Activated naive CD4-positive, alpha-beta T cell treated with anti-CD3 and anti-CD28 coated beads, Interleukin-2, amount 50 U/mL, for 72 hours (primary cell): ENCODE measurements at regions not wholly inside any gene's neighbourhood (a gene's known extent, or its start where the extent isn't known, plus 50 kb on each side); places are given as distances from the start of the nearest gene placed in this dataset.
"Not testable (repeated sequence)": the region's sequence is repeated elsewhere in the genome, so short reads cannot be mapped to it uniquely, and the experiment has no call there.

Experiments used
- ATAC-seq, 2 donors: fragments of 150-1000 bp; cut with Tn5 transposase; 2 replicates each; pipeline ENCODE4 v1.10.0; 2021; ENCODE audit warnings: mild to moderate bottlenecking in 2 of 2, moderate library complexity in 2 of 2
- DNase-seq, 2 donors: peaks; one replicate each; pipeline ENCODE4 v3.0.0; 2021 to 2022; ENCODE audit warnings: low spot score in 2 of 2
- H3K27ac Mint-ChIP-seq, 2 donors: one replicate each; pipeline ENCODE4 v1.8.0; 2022; ENCODE audit warnings: mild to moderate bottlenecking in 2 of 2, mixed read lengths in 2 of 2
- H3K36me3 Mint-ChIP-seq, 2 donors: one replicate each; pipeline ENCODE4 v1.8.0; 2022; ENCODE audit warnings: mixed read lengths in 2 of 2
- H3K9me3 Mint-ChIP-seq, 2 donors: one replicate each; pipeline ENCODE4 v1.8.0; 2022; ENCODE audit warnings: mixed read lengths in 2 of 2

DNA sequence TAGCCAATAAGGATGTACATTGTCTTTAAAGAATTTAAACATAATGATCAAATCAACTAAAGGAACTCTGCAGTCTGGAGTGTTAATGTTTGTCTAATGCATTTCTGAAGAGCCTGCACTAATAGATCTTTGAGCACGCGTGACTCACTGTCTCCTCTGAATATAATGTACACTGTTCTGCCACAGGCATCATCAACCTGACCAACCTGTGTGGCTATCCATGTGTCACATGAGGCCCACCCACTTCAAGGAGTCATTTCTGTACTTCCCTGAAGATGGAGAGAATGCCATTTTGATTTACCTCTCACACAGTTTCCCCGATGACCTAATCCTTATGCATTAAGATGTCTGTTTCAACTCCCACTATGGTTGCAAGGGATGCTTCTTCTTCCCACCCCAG lies 434.0 kb upstream of the SPHKAP start:
- H3K27ac Mint-ChIP-seq, result no peak overlapping the region
- no peak for DNase-seq

DNA sequence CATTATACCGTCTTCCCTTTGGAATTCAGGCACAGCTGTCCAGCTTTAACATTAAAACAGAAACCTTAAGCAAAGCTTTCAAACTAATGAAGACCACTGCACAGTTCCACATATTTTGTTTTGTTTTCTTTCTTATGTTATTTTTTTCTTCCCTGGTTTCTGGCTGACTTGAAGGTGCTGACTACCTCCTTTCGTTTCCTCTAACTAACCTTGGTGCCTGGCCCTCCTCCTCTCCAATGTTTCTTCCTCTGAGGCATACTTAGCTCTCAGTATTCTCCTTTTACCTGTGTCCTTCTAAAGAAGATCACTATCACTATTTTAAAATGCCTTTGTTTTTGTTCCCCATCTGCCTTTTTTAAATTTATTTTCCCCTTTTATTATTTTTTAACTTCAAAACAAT lies 433.3 kb upstream of the SPHKAP start:
- no peaks in the 10 kb centered on the region for H3K36me3 Mint-ChIP-seq
- DNase-seq (no peak), ATAC-seq (no peak)
- peak overlapping the region in 1 of 2 donors; percentile 17 for H3K27ac Mint-ChIP-seq
- H3K9me3 Mint-ChIP-seq, result peaks cover 3 to 10% of the 10 kb centered on the region in 2 donors

More for the DNA sequence above, 434.0 kb upstream of the SPHKAP start:
- Mint-ChIP-seq H3K36me3 (no peaks in the 10 kb centered on the region), H3K9me3 (peaks cover 5 to 10% of the 10 kb centered on the region in 2 donors)
- peak in 1 of 2 donors; percentile 26 for ATAC-seq

DNA sequence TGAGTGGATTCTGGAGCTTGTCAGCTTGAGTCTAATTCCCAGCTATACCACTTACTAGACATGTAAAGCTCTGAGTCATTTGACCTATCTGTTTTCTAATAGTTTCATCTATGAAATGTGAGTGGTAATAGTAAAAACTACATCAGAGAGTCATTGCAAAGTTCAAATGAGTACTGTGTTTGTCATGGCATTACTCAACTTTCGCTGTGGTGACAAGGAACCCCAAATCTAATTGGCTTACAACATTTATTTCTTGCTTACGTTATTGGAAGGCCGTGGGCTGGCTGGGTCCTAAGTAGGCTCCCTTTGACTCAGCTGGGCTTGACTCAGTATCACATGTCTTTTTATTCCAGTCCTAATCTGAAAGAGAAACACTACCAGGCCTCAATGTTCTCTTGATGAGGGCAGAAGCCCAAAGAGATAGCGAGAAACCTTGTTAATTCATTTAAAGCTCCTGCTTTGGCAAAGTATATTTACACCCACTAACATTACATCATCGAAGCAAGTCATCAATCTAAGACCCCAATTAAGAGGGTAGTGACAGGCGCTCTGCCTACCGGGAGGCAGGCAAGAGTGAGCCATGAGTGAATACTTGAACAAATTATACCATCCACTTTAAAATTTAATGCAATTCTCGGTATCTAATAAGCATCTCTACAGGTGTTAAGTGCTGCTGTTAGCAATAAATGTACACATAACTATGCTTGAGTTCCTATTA lies 431.8 kb upstream of the SPHKAP start:
- H3K9me3 Mint-ChIP-seq, result peaks cover 3 to 10% of the 10 kb centered on the region in 2 donors
- DNase-seq, result no peak
- peak in 1 of 2 donors; percentile 86 for ATAC-seq
- no peak overlapping the region for H3K27ac Mint-ChIP-seq
- H3K36me3 Mint-ChIP-seq, result no peaks in the 10 kb centered on the region

DNA sequence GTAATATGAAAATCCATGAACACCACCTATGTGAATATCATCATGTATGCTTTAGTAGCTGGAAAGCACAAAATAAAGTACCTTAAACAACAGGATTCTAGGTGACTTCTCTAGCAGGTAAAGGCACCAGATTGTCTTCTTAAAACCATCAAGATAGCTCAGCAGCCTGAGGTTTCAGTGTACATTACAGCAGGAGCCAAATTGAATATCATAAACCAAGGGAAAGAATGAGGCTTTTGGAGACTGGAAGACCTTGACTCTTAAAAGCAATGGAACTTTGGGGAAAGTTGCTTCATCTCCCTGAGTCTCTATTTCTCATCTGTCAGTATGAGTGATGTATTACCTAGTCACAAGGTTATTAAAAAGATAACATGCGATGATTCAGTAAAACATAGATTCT lies 429.7 kb upstream of the SPHKAP start:
- H3K36me3 Mint-ChIP-seq, result no peaks in the 10 kb centered on the region
- ATAC-seq, result no peak
- no peak overlapping the region for H3K27ac Mint-ChIP-seq
- peaks cover 3 to 7% of the 10 kb centered on the region in 2 donors for H3K9me3 Mint-ChIP-seq
- no peak for DNase-seq

DNA sequence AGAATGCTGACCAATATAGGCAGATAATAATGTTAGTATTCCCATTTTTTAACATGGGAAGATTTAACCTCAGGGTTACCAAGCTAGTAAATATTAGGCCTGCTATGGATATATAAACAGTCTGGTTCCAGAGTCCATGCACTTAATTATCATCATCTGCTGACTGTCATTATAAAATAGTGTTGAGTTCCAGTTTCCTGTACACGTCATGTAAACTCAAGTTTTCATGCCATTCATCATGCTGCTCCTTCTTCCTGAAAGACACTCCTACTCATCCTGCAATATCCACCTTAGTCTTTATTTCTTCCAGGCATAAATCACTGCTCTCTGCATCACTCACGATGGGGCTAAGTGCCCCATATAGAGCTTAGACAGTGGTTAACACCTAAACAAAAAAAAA lies 420.8 kb upstream of the SPHKAP start:
- ATAC-seq, result no peak
- Mint-ChIP-seq H3K9me3 (peaks cover 0 to 6% of the 10 kb centered on the region in 2 donors), H3K36me3 (no peaks in the 10 kb centered on the region), H3K27ac (no peak overlapping the region)
- no peak for DNase-seq

DNA sequence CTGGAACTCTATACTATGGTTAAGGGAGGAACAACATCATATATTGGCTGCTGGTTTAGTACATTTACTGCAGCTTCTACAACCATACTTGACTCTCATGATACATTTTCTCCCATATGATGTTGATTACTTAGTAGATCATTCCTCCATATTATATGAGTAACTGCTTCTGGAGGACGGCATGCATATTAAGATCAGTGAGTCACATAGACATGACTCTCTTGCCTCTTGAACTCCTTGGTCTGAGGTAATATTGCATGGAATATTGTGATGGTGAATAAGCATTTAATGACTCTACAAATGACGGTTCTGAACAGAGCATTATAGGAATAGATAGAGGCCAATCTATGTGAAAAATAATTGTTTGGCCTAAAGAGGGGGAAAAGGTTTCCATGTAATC lies 418.8 kb upstream of the SPHKAP start:
- H3K36me3 Mint-ChIP-seq, result no peaks in the 10 kb centered on the region
- DNase-seq (no peak), ATAC-seq (no peak)
- peaks cover 0 to 6% of the 10 kb centered on the region in 2 donors for H3K9me3 Mint-ChIP-seq
- H3K27ac Mint-ChIP-seq, result no peak overlapping the region

DNA sequence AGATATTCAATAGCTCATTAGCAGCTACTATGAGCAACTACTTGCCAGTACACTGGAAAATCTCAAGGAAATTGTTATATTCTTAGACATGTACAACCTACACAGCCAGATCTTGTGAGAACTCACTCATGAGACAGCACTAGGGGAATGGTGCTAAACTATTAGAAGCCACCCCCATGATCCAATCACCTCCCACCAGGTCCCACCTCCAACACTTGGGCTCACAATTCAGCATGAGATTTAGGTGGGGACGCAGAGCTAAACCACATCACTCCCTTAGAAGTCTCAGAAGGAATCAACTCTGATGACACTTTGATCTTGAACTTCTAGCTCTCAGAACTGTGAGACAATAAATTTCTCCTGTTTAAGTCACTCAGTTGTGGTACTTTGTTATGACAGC lies 418.3 kb upstream of the SPHKAP start:
- no peak for ATAC-seq

DNA sequence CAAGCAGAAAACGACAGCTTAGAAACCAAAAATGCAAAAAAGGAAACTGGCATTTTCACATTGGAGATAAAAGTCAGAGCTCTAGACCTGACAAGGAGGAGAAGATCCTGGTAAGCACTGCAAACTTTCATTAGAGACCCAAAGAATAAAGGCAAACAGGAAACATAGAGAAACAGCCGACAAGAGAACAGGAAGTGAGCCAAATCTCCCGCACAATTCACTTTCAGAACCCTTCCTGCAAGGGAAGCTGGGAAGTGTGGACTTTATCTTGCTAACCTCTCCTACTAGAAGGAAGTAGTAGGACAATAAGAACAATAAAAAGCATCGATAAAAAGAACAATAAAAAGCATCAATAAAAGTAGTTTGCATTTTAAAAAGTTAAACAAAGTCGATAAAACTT lies 417.8 kb upstream of the SPHKAP start:
- H3K36me3 Mint-ChIP-seq, result no peaks in the 10 kb centered on the region
- no peak overlapping the region for H3K27ac Mint-ChIP-seq
- DNase-seq, result no peak
- H3K9me3 Mint-ChIP-seq, result peaks cover 0 to 12% of the 10 kb centered on the region in 2 donors
- no peak for ATAC-seq

More for the DNA sequence above, 418.3 kb upstream of the SPHKAP start:
- no peak for DNase-seq
- Mint-ChIP-seq H3K36me3 (no peaks in the 10 kb centered on the region), H3K27ac (no peak overlapping the region), H3K9me3 (peaks cover 0 to 11% of the 10 kb centered on the region in 2 donors)

DNA sequence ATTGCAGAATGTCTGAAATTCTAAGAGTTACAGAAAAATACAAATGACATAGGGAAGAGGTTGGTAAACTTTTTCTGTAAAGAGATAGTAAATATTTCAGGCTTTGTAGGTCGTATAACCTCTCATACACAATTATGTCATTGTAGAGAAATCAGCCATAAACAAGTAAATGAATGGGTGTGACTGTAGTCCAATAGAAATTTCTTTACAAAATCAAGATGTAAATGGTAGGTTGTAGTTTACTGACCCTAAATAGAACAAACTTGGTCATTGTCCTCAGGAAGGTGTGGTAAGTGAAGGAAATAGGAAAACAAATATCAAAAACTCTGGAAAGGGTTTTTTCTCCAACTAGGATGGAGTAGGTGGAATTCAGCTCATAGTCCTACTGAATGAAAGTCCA lies 415.5 kb upstream of the SPHKAP start:
- ATAC-seq (no peak), DNase-seq (no peak)
- Mint-ChIP-seq H3K36me3 (no peaks in the 10 kb centered on the region), H3K9me3 (peaks cover 0 to 12% of the 10 kb centered on the region in 2 donors), H3K27ac (no peak overlapping the region)

DNA sequence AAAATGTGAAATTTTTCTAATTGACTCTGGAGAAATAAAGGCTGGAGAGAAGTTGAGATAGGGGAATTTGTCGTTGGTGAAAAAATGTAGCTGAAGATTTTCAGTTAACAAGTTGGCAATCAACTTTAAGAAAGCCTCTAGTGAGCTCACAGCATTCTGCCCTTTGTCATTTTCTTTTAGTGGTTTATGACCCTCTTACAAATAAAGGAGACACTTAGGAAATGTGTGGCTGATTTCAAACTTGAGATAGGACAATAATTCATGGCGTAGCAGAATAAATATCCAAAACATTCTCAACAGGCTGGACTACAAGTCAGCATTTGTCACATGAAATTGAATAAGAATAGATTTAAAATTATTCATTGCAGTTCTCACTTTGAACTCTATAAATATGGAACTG lies 412.5 kb upstream of the SPHKAP start:
- ATAC-seq (no peak), DNase-seq (no peak)
- no peak overlapping the region for H3K27ac Mint-ChIP-seq
- H3K9me3 Mint-ChIP-seq, result peaks cover 4 to 12% of the 10 kb centered on the region in 2 donors
- peaks cover 0 to 4% of the 10 kb centered on the region in 2 donors for H3K36me3 Mint-ChIP-seq

DNA sequence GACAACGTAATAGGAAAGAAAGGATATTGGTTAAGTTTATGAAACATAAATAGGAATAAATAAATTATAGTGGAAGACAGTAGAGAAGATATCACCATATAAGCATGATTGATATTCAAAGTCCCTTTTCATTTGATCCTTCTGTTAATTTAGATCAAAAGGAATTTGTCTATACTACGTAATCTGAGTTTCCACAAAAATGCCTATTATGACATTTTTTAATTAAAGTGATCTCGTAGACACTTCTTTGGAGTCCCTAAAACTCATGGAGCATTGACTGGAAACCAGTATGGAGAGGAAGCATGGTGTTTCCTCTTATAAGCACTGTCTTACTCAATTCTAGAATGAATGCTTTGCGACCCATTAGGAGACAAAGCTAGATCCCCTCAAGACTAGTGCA lies 411.4 kb upstream of the SPHKAP start:
- peaks cover 0 to 12% of the 10 kb centered on the region in 2 donors for H3K36me3 Mint-ChIP-seq
- H3K27ac Mint-ChIP-seq, result no peak overlapping the region
- peaks cover 9 to 18% of the 10 kb centered on the region in 2 donors for H3K9me3 Mint-ChIP-seq
- DNase-seq (no peak), ATAC-seq (no peak)

DNA sequence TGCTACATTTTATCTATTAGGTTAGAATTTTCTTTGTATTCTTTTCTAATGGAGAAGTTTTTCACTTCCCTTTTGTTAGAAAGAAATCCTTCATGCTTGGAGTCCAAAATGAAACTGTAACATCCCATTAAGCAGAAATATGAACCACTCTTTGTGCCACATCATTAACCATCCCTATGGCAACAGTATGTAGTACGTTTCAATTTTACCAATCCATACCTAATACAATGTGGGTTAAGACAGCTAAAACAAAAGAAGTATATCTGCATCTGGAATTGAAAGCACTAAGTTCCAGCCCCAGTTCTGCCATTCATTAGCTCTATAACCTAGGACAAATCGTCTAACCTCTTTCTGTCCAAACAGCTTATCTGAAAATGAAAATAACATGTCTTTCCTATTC lies 409.2 kb upstream of the SPHKAP start:
- peaks cover 9 to 18% of the 10 kb centered on the region in 2 donors for H3K9me3 Mint-ChIP-seq
- ATAC-seq, result no peak
- no peak overlapping the region for H3K27ac Mint-ChIP-seq
- no peak for DNase-seq
- peaks cover 0 to 12% of the 10 kb centered on the region in 2 donors for H3K36me3 Mint-ChIP-seq

DNA sequence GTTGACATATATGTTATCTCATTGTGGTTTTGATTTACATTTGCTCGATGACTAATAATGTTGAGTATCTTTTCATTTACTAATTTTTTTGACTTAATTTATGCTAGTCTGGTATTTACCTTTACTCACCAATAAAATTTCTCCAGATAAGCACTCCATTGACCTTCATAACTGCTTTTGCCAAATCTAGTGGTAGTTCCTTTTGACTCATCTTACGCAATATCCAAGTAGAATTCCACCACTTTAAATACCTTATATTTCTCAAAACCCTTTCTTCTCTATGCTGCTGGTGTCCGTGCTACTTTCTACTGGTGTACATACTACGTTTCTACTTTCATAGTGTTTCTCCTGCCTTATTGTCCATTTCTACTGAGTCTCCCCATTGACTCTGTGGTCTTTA lies 407.6 kb upstream of the SPHKAP start:
- H3K27ac Mint-ChIP-seq, result no peak overlapping the region
- no peak for DNase-seq
- no peak for ATAC-seq
- peaks cover 0 to 12% of the 10 kb centered on the region in 2 donors for H3K36me3 Mint-ChIP-seq
- H3K9me3 Mint-ChIP-seq, result peaks cover 11 to 12% of the 10 kb centered on the region in 2 donors

DNA sequence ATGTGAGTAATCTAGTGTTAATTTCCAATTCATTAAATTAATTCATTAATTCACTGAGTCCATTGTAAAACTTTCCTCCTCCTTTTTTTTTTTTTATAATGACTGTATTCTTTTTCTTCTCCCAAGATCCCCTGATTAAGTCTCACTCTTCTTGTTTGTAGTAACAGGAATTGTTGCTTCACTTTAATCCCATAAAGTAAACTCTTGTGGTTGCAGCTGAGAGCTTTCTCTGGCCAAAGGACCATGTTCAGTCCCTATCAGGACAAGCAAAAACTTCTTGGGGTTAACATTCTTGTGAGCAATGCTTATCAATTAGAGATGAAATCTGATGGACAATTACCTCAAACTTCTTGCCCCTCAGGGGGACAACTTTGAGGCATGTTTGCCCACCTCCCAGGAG lies 400.2 kb upstream of the SPHKAP start:
- no peaks in the 10 kb centered on the region for H3K36me3 Mint-ChIP-seq
- no peak overlapping the region for H3K27ac Mint-ChIP-seq
- no peak for DNase-seq
- ATAC-seq, result no peak
- peaks cover 7 to 21% of the 10 kb centered on the region in 2 donors for H3K9me3 Mint-ChIP-seq

DNA sequence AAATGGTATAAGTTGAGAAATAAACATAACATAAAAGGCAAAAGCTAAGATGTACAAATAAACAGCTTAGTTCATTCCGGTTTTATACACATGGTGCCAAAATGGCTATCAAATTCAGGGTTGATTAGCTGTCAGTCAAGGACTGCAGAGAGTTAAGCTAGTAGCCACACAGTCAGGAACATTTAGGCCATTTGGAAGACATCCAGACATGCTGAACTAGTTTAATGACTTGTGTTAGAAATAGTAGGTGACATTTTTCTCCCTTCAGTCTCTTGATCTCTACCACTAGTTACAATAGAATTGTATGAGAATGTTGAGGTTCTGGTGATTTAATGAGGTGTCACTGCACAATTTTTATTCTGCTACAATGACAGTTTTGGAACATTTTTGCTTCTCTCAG lies 394.4 kb upstream of the SPHKAP start:
- no peak for ATAC-seq
- H3K9me3 Mint-ChIP-seq, result peaks cover 4 to 14% of the 10 kb centered on the region in 2 donors
- no peak for DNase-seq
- no peak overlapping the region for H3K27ac Mint-ChIP-seq
- no peaks in the 10 kb centered on the region for H3K36me3 Mint-ChIP-seq

DNA sequence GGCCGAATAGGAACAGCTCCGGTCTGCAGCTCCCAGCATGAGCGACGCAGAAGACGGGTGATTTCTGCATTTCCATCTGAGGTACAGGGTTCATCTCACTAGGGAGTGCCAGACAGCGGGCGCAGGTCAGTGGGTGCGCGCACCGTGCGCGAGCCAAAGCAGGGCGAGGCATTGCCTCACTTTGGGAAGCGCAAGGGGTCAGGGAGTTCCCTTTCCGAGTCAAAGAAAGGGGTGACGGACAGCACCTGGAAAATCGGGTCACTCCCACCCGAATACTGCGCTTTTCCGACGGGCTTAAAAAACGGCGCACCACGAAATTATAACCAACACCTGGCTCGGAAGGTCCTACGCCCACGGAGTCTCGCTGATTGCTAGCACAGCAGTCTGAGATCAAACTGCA lies 386.8 kb upstream of the SPHKAP start:
- DNase-seq, H3K36me3 Mint-ChIP-seq, H3K9me3 Mint-ChIP-seq, ATAC-seq, H3K27ac Mint-ChIP-seq: not testable (repeated sequence)

DNA sequence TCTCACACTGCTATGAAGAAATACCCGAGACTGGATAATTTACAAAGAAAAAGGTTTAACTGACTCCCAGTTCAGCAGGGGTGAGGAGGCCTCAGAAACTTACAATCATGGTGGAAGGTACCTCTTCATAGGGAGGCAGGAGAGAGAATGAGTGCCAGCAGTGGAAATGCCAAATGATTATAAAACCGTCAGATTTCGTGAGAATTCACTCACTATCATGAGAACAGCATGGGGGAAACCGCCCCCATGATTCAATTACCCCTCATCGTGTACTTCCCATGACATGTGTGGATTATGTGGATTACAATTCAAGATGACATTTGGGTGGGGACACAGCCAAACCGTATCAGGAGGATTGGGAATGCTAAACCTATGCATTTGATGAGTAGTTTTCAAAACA lies 380.3 kb upstream of the SPHKAP start:
- Mint-ChIP-seq H3K9me3 (peaks cover 10 to 14% of the 10 kb centered on the region in 2 donors), H3K36me3 (no peaks in the 10 kb centered on the region), H3K27ac (no peak overlapping the region)
- DNase-seq (no peak), ATAC-seq (no peak)

DNA sequence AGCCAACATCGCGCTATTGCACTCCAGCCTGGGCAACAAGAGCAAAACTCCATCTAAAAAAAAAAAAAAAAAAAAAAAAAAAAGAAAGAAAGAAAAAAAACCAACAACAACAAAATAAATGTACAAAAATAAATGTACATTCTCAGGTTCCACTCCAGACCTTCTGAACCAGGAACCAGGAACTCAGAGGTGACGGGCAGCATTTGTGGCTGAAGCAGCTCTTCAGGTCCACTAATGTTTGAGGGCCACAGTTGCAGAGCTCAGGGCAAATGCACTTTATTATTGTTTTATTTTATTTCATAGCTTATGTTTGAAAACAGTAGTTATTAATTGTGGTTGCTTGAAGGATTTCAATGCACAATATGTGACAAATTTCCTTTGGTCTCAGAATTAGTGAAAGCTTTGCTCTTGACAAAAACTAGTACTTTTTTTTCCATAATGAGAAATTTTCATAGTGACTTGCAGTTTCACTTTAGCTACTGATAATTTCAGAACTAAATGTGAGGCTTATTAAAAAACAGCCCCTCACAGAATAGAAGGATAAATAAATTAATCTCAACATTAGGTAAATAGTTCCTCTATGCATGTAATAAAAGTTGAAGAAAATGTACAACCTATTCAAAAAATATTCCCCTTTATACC lies 378.4 kb upstream of the SPHKAP start:
- no peak for ATAC-seq
- no peaks in the 10 kb centered on the region for H3K36me3 Mint-ChIP-seq
- H3K9me3 Mint-ChIP-seq, result peaks cover 10 to 18% of the 10 kb centered on the region in 2 donors
- H3K27ac Mint-ChIP-seq, result no peak overlapping the region
- no peak for DNase-seq
